ENCODE measurements at regions not wholly inside any gene's neighbourhood (a gene's known extent, or its start where the extent isn't known, plus 50 kb on each side); places are given as distances from the start of the nearest gene placed in this dataset.

DNA sequence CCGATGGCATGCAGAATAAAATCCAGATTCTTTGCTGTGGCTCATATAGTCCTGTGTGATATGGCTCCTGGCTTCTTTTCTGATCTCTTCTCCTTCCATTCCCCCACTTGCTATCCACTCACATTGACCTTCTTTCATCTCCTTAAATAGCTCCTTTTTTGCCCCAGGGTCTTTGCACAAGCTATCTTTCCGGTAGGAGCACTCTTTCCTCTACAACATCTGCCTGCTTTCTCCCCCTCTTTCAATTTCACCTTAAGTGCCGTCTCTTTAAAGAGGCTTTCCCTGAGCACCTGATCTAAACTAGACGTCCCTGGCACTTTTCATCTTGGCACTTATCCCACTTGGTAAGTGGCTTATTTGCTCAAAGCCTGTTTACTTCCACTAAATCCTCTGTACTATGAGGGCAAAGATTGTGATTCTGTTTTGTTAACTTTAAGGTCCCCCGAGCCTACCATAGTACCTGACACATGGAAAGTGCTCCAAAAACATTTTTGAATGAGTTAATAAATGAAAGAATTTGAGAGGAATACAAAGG lies 323.3 kb upstream of the TLE3 start:
- DNase-seq, result no peak

- no peak for DNase-seq
Measured at GRCh38 chr15:70420086-70420947, 322.6 kb upstream of the TLE3 start.

GRCh38 chr15:70418943-70419342 lies 321.2 kb upstream of the TLE3 start:
- DNase-seq, result no peak

GRCh38 chr15:70417535-70417934 lies 319.8 kb upstream of the TLE3 start:
- DNase-seq, result no peak

GRCh38 chr15:70416829-70417228 lies 319.1 kb upstream of the TLE3 start:
- DNase-seq, result no peak

- DNase-seq, result no peak
Measured at GRCh38 chr15:70415398-70415797, 317.7 kb upstream of the TLE3 start.

DNA sequence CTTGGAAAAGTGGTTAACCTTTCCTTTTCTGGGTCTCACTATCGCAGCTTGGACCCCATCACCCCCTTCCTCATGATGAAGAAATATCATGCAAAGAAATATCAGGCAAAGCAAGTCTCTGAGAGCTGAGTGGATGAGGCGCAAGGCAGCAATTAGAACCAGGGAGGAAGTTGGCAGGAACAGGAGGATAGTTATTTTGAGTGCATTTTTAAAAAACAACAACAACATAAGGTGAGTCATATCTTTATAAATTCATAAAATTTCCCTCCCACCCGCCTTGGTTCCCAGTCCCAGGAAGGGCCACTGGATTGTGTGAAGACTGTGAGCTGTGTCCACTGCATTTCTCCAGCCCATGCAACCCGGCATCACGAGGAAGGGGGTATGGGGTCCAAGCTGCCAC lies 316.9 kb upstream of the TLE3 start:
- no peak for DNase-seq

- DNase-seq, result no peak
Measured at GRCh38 chr15:70412794-70413193, 315.1 kb upstream of the TLE3 start.

DNA sequence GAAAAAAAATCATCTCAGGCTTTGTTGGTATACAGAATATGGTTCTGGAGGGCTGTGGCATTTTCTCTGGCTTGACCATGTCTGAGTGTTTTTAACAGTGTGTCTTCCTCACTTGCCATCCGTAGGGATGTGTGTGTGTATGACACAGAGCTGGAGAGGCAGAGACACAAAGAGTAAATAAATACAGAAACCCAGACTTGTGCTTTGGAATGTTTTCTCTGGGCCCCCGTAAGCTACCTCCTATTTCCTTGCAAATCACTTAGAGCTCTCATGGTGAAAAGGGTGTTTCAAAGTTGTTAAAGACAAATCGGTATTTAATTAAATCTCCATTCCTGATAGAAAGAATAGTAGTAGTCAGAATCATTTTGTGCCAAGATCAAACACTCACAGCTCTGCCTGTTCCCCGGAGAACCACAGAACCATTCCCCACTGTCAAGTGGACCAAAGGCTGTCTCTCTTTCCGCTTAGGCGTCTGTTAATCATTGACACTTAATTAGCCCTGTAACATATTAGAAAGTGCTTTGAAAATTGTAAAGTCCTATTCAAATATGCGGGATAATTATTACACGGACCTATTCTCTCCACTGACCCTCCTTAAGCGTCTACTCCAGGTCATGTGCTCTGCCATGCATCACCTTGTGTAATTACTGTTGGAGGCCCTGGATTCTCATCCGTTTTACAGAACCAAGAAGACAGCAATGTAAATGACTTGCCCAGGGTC lies 313.6 kb upstream of the TLE3 start:
- DNase-seq, result no peak

- DNase-seq, result no peak
Measured at GRCh38 chr15:70410371-70410985, 312.8 kb upstream of the TLE3 start.

DNA sequence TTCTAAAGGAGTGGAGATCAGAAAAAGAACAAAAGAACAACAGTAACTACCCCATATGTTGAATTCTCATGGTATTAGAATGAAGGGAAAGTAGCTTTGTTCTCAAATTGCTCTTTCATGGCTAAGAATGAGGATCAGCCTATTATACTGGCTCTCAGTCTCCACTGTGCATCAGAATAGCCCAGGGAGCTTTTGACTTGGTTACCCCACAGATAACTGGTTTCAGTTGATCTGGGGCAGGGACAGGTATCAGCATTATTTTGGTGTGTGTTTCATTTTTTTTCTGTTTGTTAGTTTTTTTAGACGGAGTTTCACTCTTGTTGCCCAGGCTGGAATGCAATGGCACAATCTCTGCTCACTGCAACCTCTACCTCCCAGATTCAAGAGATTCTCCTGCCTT lies 311.7 kb upstream of the TLE3 start:
- DNase-seq, result no peak

- DNase-seq, result no peak
Measured at GRCh38 chr15:70407955-70408354, 310.2 kb upstream of the TLE3 start.

DNA sequence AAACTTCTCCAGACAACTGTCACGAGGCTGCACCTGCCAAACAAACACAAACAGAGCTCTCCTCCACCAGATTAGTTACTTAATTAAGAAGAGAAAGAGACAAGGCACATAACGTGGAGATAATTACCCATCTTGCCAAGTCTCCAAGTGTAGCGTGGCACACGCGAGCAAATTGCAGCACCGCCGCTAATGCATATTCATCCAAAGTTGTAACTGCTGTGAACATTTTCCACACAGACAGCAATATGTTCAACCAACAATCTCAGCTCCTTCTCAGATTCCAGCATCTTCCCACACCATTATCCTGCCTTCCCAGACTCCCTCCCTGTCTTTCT lies 309.6 kb upstream of the TLE3 start:
- no peak for DNase-seq

DNA sequence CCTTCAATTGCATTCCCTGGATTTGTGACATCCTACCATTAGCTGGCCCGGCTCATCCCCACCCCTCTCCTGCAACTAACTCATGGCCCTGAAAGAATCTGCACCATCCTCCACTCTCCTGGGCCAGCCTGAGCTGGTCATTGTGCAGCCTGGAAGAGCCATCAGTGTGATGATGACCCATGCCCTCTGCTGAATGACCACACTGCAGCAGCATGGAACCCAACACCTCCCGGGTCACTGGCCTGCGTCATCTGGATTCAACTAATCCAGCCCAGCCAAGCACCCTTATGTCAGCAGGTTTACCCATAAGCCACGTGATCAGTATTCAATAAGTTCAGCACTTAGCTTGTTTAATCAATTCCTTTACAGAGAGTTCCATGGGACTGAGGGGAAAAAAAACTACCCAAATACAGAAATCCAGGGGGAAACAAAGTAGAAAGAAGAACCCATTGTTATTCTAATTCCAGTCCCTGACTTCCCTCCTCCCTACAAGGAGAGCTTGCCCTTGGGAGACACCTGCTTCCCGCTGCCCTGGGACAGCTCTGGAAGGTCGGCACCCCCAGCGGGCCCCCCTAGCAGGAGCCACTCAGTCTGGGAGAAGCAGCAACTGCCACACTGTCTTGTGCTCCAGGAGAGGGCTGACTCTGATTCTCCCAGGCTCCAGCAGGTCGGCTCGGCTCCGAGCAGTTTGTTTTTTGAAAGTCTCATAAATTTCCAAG lies 309.1 kb upstream of the TLE3 start:
- no peak for DNase-seq

DNA sequence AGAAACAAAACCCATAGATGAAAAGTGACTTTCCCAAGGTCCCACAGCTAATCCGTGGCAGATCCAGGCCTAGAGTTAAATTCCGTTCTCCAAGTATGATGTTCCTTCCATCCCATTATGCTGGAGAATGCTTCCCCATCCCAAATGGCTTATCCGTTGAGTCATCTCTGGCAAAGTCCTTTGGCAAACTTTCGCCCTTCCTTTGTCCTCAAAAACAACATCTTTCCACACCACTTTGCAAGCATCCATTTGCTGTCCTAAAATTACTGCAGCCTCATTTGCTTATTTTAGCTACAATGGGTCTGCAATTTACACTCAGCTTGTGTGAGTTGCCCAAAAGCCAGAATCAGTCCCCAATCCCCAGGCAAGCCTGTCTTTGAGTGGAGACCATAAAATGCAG lies 304.0 kb upstream of the TLE3 start:
- DNase-seq, result no peak

DNA sequence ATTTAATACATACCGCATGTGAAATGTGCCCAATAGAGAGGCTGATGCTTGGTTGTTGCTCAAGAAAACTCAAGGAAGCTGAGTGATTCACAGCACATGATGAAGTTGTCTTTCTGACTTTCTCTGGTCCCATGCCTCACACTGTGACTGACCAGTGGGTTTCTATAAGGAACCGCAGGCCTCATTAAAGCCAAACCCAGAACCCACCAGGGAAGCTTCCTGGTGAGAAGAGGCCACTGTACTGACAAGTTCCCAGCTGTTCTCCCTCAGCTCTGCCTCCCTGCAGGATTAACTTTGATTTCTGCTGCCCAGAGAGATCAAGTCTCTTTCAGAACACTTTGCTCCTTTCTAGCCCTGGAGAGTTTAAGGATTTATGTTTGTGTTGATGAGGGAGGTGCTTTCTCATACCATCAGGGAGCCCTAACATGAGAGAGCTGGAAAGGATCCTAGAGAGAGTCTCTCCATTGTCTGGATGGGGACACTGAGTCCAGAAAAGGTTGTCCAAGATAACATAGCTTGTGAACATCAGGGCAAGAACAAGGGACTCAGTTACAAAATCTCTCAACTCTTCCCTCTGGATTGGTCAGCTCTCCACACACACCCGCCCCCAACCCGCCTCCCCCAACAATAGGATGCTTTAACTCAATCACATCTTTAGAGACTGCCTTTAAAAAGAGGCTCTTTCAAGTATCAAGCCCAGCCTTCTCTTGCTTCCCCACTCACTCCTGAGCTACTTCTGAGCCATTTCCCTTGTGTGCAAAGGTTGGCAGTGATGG lies 303.2 kb upstream of the TLE3 start:
- DNase-seq, result no peak

GRCh38 chr15:70399204-70399603 lies 301.5 kb upstream of the TLE3 start:
- no peak for DNase-seq

- no peak for DNase-seq
Measured at GRCh38 chr15:70398694-70399093, 301.0 kb upstream of the TLE3 start.

DNA sequence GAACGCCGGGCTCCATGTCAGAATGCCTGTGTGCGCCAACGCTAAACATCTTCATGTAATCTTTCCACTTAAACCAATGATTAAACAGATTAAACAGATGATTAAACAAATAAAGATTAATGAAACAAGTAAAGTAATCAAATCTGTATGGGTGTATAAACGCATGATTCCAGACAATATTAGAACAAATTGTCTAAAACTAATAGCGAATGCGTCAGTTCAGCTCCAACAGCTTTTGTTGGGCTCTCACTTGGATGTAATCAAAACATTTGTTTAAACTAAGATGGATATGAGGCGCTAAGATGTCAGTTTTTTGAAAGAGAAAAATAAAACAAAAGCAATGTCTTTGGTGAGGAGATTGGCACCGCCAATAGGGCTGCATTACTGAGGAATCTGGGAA lies 299.1 kb upstream of the TLE3 start:
- DNase-seq, result no peak

- no peak for DNase-seq
Measured at GRCh38 chr15:70395164-70395563, 297.4 kb upstream of the TLE3 start.

- DNase-seq, result no peak
Measured at GRCh38 chr15:70390723-70391122, 293.0 kb upstream of the TLE3 start.

- no peak for DNase-seq
Measured at GRCh38 chr15:70387993-70388392, 290.3 kb upstream of the TLE3 start.

Measured in stimulated activated CD4-positive, alpha-beta T cell treated with anti-CD3 and anti-CD28 coated beads, Interleukin-15, amount 100 ng/mL, for 24 hours (primary cell).